Amygdala (tissue), 56 donors: ENCODE measurements at regions not wholly inside any gene's neighbourhood (a gene's known extent, or its start where the extent isn't known, plus 50 kb on each side); places are given as distances from the start of the nearest gene placed in this dataset.
A peak's percentile ranks its signal among the peaks of the same experiment; 100 is the strongest.
"Not testable (repeated sequence)": the region's sequence is repeated elsewhere in the genome, so short reads cannot be mapped to it uniquely, and the experiment has no call there.

ENCODE experiments used
- DNase-seq, 56 donors: peaks; one replicate each; lab custom pipeline; 2025; lab: John Stamatoyannopoulos, UW

DNA sequence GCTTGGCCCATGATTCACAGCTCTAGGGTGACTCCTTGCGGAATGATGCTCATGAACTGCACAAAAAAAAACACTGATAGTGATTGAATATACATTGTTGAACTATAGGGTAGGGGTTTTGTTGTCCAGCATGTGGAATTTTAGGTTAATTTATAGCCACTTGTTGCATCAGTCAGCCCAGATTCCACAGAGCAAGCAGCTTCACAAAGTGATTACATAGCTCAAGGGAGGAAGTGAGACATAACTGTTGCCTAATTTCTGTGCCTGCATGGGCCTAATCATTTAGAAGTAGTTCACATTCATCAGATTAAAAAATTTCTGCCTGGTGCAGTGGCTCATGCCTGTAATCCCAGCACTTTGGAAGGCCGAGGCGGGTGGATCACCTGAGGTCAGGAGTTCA lies 142.2 kb upstream of the ZNF722 start:
- not testable (repeated sequence) for DNase-seq

GRCh38 chr7:63867127-63867526 lies 131.5 kb upstream of the ZNF722 start:
- no peak for DNase-seq

DNA sequence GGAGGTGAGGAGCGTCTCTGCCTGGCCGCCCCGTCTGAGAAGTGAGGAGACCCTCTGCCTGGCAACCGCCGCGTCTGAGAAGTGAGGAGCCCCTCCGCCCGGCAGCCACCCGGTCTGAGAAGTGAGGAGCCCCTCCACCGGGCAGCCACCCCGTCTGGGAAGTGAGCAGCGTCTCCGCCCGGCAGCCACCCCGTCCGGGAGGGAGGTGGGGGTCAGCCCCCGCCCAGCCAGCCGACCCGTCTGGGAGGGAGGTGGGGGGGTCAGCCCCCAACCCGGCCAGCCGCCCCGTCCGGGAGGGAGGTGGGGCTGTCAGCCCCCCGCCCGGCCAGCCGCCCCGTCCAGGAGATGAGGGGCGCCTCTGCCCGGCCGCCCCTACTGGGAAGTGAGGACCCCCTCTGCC lies 124.4 kb upstream of the ZNF722 start:
- not testable (repeated sequence) for DNase-seq

DNA sequence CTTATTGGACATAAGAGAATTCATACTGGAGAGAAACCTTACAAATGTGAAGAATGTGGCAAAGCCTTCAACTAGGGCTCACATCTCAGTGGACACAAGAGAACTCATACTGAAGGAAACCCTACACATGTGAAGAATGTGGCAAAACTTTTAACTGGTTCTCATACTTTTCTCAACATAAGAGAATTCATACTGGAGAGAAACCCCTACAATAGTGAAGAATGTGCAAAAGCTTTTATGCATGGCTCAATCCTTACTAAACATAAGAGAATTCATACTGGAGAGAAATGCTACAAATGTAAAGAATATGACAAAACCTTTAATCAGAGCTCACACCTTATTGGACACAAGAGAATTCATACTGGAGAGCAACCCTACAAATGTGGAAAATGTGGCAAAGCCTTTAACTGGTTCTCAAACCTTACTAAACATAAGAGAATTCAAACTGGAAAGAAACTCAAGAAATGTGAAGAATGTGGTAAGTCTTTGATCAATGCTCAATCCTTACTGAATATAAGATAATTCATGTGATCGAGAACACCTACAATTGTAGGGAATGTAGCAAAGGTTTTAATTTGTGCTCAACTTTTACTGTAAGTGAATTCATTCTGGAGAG lies 121.8 kb upstream of the ZNF722 start:
- no peak for DNase-seq

- DNase-seq: no peak
Observed at GRCh38 chr7:63887031-63887430, 111.6 kb upstream of the ZNF722 start.

DNA sequence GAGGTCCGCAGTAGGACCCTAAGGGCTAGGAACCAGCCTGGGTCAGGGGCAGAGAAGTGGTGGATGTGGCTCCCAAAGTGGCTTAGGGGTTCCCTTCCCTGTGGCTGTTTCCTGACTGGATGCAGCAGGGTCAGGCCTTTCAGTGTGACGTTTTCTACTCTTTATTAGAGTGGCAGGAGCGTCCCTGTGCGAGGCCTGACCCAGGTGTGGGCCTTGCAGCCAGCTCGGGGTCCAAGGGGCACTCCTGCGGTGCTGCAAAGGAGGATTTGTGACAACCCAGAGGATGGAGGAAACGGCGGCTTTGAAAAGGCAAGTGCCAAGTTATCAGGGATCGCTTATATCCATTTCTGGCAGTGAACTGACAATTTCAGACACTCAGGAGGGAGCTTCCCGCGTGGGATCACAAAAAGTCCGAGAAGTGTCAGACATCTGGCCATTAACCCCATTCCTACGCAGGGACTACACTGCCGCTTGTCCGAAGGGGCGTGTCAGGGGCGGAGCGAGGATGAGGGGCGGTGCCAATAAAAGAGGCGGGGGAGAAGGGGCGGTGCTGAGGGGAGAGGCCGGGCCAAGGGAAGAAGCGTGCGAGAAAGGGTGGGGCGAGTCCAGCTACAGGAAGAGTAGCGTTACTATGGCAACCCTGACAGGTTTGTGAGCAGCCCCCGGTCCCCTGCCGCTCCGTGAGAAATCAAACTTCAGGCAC lies 98.8 kb upstream of the ZNF722 start:
- DNase-seq: peak in 55 of 56 donors; percentile 3 to 92 (median 73)

DNA sequence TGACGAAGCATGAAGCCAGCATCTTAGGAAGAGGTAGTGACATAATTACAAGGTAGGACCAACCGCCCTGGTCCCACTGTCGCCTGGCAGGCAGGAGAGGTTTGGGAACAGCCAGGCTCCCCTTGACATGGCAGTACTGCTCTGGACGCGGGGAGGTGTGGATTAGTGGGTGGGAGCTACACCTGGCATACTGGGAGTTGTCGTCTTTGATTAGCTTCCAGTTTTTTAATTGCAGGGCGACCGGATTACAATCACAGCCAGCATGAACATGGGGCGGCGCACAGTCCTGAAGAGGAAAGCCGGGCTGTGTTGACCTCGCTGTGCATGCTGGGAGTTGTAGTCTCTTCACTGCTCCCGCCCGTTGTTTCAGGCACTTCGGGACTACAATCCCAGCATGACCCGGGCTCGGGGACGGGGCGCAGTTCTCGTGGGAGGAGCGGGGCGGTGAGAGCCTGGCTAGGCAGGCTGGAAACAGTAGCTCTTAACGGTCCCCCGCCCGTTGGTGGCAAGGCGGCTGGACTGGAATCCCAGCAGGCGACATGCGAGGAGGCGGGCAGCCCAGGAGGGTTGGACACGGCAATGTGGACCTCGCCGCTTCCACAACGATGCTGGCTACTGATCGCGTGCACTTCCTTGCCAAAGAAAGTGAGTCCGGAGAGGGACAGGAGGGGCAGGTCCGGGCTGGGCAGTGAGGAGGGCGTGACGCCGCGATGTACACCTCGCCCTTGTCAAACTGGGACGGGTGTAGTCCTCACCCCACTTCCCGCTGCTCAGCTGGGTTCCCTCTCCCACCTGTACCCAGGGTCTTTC lies 98.0 kb upstream of the ZNF722 start:
- peak in 55 of 56 donors; percentile 26 to 98 (median 90) for DNase-seq

GRCh38 chr7:63901204-63901506 lies 97.5 kb upstream of the ZNF722 start:
- DNase-seq: peak in 4 of 56 donors; percentile 22 to 67 (median 37)

DNA sequence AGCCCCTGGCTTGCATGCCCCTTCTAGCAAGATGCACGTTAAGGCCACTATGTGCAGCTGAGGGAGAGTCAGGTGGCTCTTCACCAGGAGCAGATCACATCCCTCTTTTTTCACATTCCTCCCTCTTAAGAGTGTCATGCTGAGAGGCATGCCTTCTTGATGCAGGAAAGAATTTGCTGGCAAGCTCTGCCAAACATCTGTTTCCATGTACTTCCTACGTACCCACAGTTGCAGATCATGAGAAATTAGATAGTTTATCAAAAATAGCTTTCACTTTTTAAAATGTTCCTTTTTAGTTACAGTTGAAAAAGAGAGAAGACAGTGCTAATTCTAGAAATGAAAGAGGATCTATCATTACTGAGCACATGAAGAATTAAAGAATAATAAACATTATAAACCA lies 79.7 kb upstream of the ZNF722 start:
- no peak for DNase-seq

DNA sequence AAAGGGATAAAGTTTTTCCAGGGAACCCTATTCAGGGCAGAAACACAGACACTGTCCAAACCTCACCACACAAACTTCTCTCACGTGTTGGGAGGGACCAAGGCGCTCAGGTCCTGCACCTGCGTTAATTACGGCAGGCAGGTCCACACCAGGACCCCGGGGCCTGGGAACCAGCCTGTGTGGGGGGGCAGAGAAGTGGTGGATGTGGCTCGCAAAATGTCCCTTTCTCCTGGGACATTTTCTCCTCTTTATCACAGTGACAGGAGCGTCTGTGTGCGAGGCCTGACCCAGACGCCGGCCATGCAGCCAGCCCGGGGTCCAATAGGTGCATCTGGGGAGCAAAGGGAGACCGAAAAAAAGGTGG lies 73.4 kb upstream of the ZNF722 start:
- peak in 3 of 56 donors; percentile 25 to 47 (median 47) for DNase-seq

- peak in 55 of 56 donors; percentile 51 to 98 (median 89) for DNase-seq
Observed at GRCh38 chr7:63925626-63926460, 72.8 kb upstream of the ZNF722 start.

DNA sequence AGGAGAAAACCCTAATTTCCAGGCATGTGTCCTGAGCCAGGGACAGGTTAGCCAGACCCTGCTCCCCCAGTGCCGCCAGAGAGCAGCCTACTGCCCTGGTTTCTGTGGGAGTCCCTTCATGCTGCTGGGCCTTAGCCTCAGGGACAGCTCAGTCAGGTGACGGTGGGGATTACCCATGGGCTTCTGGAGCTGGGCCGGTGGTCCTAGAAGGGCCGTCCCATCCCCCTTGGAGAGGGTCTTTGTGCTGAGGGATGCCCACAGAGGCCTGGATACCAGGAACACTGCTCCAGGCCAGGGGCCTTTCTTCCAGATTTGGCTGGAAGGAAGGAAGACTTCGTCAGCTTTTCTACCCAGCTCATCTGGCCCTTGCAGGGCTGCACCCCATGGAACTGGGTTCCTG lies 71.4 kb upstream of the ZNF722 start:
- no peak for DNase-seq

DNA sequence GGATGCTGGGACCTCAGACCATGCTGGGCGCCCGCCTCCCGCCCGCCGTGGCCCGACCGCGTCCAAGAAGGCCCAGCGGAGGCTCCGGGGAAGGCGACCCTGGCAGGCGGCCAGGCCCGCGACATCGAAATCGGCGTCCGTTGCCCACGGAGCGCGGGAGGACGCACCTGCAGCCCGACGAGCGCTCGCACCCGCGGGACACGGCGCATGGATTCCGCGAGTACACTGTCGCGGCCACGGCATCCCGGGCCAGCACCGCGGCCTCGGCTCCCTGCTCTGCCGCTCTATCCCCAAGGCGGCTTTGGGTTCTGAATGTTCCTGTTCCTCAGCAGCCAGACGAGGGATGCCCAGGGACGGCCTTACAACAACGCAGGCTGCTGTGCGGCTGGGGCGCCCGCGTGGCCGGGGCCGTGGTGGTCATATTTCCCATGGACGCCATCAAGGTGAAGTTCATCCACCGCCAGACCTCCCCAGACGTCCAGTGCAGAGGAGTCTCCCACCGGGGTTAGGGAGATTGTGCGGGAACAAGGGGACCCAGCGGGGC lies 67.5 kb upstream of the ZNF722 start:
- no peak for DNase-seq

- DNase-seq: no peak
Observed at GRCh38 chr7:63931985-63932577, 66.6 kb upstream of the ZNF722 start.
